Endothelial cell of umbilical vein (primary cell): ENCODE measurements at regions not wholly inside any gene's neighbourhood (a gene's known extent, or its start where the extent isn't known, plus 50 kb on each side); places are given as distances from the start of the nearest gene placed in this dataset.

Experiments used
- BruUV-seq: library from RNA; stranded (reverse); fragments of 400-500 nt; replicated peaks from 2 replicates; lab custom pipeline; 2021; lab: Mats Ljungman, UMichigan
- CTCF ChIA-PET: fragments of 300-600, 350-600 bp; sonication (Branson Sonifier 250); formaldehyde crosslinking; loops from one replicate; lab custom pipeline; 2021; ENCODE audit warnings: antibody characterized with exemption, inconsistent platforms; lab: Charles Lee
- POLR2A ChIA-PET: fragments of 300-600, 350-600 bp; sonication (Branson Sonifier 250); formaldehyde crosslinking; loops from one replicate; lab custom pipeline; 2021; ENCODE audit warnings: antibody characterized with exemption, inconsistent platforms; lab: Charles Lee
- DNase-seq: peaks from one replicate; pipeline ENCODE4 v3.0.0-alpha.2; 2011; ENCODE audit warnings: low read depth, low spot score
- FAIRE-seq: peaks from 2 replicates; lab custom pipeline; 2011; peaks lifted over from hg19 to GRCh38; lab: Jason Lieb, UNC
- H2AFZ ChIP-seq: 2 replicates; pipeline ENCODE4 v1.6.0; 2012; ENCODE audit warnings: low read depth, low read length, control low read depth, inconsistent platforms
- H3K27ac ChIP-seq: 2 replicates; pipeline ENCODE4 v1.5.1; 2011; ENCODE audit warnings: low read depth, mild to moderate bottlenecking, control low read depth, low read length, moderate library complexity; ENCODE audit not compliant: insufficient read depth
- H3K27me3 ChIP-seq, 2 experiments: 2 replicates each; pipeline versions ENCODE4 v1.6.0 to v1.6.1; 2011; ENCODE audit warnings: low read length in 2 of 2, mixed read lengths in 1 of 2; ENCODE audit not compliant: control insufficient read depth in 2 of 2, insufficient read depth in 2 of 2
- H3K36me3 ChIP-seq, 2 experiments: 2 replicates in 1 of 2; 3 replicates in 1 of 2; pipeline ENCODE4 v1.5.1; 2011; ENCODE audit warnings: low read length in 2 of 2, mild to moderate bottlenecking in 1 of 2, moderate library complexity in 1 of 2; ENCODE audit not compliant: control insufficient read depth in 2 of 2, insufficient read depth in 2 of 2; ENCODE audit errors: extremely low read depth in 1 of 2
- H3K4me1 ChIP-seq: 3 replicates; pipeline ENCODE4 v1.5.1; 2011; ENCODE audit warnings: mild to moderate bottlenecking, low read length; ENCODE audit not compliant: control insufficient read depth, insufficient read depth; ENCODE audit errors: extremely low read depth
- H3K4me2 ChIP-seq: 2 replicates; pipeline ENCODE4 v1.6.1; 2011; ENCODE audit warnings: low read length, control low read depth, mixed read lengths; ENCODE audit not compliant: insufficient read depth
- H3K4me3 ChIP-seq, 3 experiments: fragments of 200-600 bp in 1 of 3; sonication (generic), shearing (Covaris generic) in 1 of 3; replicated peaks in 1 of 3; 2 replicates each; pipeline ENCODE4 v1.5.1; 2011 to 2016; ENCODE audit warnings: control low read depth in 3 of 3, low read length in 3 of 3, mild to moderate bottlenecking in 2 of 3, inconsistent platforms in 1 of 3, low read depth in 1 of 3, moderate library complexity in 1 of 3; ENCODE audit not compliant: insufficient read depth in 1 of 3
- H3K79me2 ChIP-seq: 2 replicates; pipeline ENCODE4 v1.6.0; 2012; ENCODE audit warnings: low read length, inconsistent platforms; ENCODE audit not compliant: control insufficient read depth, insufficient read depth
- H3K9ac ChIP-seq: replicated peaks from 2 replicates; pipeline ENCODE3; 2011; ENCODE audit warnings: low read length, control low read depth; ENCODE audit not compliant: insufficient read depth; ENCODE audit errors: extremely low read depth
- H3K9me1 ChIP-seq: replicated peaks from 3 replicates; pipeline ENCODE4 v1.6.0; 2011; ENCODE audit warnings: mild to moderate bottlenecking, low read length; ENCODE audit not compliant: control insufficient read depth, insufficient read depth; ENCODE audit errors: extremely low read depth
- H3K9me3 ChIP-seq: replicated peaks from 2 replicates; pipeline ENCODE4 v1.5.1; 2012; ENCODE audit warnings: low read length, inconsistent platforms; ENCODE audit not compliant: control insufficient read depth, insufficient read depth
- H4K20me1 ChIP-seq: replicated peaks from 2 replicates; pipeline ENCODE3; 2011; ENCODE audit warnings: mild to moderate bottlenecking, low read length; ENCODE audit not compliant: control insufficient read depth, insufficient read depth; ENCODE audit errors: extremely low read depth
- CTCF ChIP-seq, 2 donors: IDR thresholded peaks; 1 replicate in 1 of 2; 2 replicates in 1 of 2; pipeline ENCODE4 v1.5.1; 2011; ENCODE audit warnings: low read length in 2 of 2, mild to moderate bottlenecking in 2 of 2, moderate library complexity in 2 of 2, control low read depth in 1 of 2, inconsistent platforms in 1 of 2, low read depth in 1 of 2; ENCODE audit not compliant: insufficient read depth in 1 of 2; ENCODE audit errors: extremely low read depth in 1 of 2
- EZH2 ChIP-seq: IDR thresholded peaks from 2 replicates; pipeline ENCODE4 v1.6.1; 2012; ENCODE audit warnings: borderline replicate concordance, low read depth, mild to moderate bottlenecking, moderate library complexity, low read length, inconsistent platforms; ENCODE audit not compliant: severe bottlenecking
- FOS ChIP-seq: IDR thresholded peaks from 2 replicates; pipeline ENCODE4 v1.6.1; 2011; ENCODE audit warnings: mild to moderate bottlenecking, low read length, moderate library complexity, borderline replicate concordance; ENCODE audit not compliant: insufficient read depth
- GATA2 ChIP-seq: IDR thresholded peaks from 2 replicates; pipeline ENCODE4 v1.7.0; 2011; ENCODE audit warnings: low read depth, mild to moderate bottlenecking, moderate library complexity, mixed read lengths, low read length; ENCODE audit not compliant: insufficient read length, insufficient read depth
- JUN ChIP-seq: IDR thresholded peaks from 2 replicates; pipeline ENCODE4 v1.6.1; 2011; ENCODE audit warnings: borderline replicate concordance, low read depth; ENCODE audit not compliant: insufficient read length, insufficient read depth
- MYC ChIP-seq: IDR thresholded peaks from one replicate; pipeline ENCODE4 v1.6.1; 2011; ENCODE audit warnings: mild to moderate bottlenecking, low read depth, low read length
- POLR2A ChIP-seq: IDR thresholded peaks from 2 replicates; pipeline ENCODE4 v1.6.1; 2012; ENCODE audit warnings: low read depth, mild to moderate bottlenecking, control low read depth, low read length
- POLR2AphosphoS5 ChIP-seq: IDR thresholded peaks from 2 replicates; pipeline ENCODE4 v1.6.1; 2012; ENCODE audit warnings: low read depth, mild to moderate bottlenecking, control low read depth, low read length, moderate library complexity; ENCODE audit not compliant: insufficient read depth
- dilution Hi-C: fragments of 300-500 bp; cut with MboI; formaldehyde crosslinking; loops from one replicate; pipeline ENCODE4 v1.15.0; 2019; ENCODE audit warnings: low sequenced_read_pairs; ENCODE audit not compliant: extremely low pct_ligation_motif_present
- intact Hi-C: fragments of 100-400 bp; cut with micrococcal nuclease; formaldehyde crosslinking; loops from one replicate; pipeline ENCODE4 v1.10.0; 2022
- TF ChIP-seq, protein P1 (sequence below): IDR thresholded peaks from 2 replicates; pipeline ENCODE4 v1.6.1; 2011; ENCODE audit not compliant: insufficient read depth, insufficient read length

DNA sequence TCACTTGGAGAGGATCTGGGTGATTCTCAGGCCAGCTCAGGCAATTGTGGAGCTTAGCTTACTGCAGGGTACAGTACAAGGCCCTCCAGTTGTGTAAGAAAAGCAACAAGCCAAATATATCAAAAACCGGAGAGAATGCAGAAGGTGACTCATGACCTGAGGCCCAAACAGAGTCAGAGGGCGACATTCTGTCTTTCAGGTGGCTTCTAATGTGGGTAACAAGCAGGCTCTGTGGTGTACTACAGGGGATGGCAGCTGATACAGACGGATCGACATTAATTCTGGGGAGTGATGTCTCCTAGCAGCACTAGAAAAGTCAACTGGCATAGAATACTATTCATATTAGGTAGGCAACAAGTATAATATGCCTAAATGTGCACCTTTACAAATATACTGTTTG is 219.5 kb upstream of the SOX11 start:
- DNase-seq: no peak
- no peaks in the 10 kb centered on the region for H3K36me3 ChIP-seq
- H3K27ac ChIP-seq: no peak overlapping the region
- H3K4me2 ChIP-seq: no peak overlapping the region
- ChIA-PET POLR2A (no interaction called here), CTCF (no interaction called here)
- no peaks in the 10 kb centered on the region for H3K79me2 ChIP-seq
- peaks cover 5% of the 10 kb centered on the region for H3K9me3 ChIP-seq
- BruUV-seq: no TSS peak
- no peak for TF ChIP-seq FOS
- no peak for TF ChIP-seq GATA2
- no peak for TF ChIP-seq POLR2AphosphoS5
- TF ChIP-seq POLR2A: no peak
- no peak for TF ChIP-seq CTCF (IDR thresholded peaks at IDR 0.05; ENCODE audit: extremely low read depth in 1 of 2, insufficient read depth in 1 of 2, low read depth in 1 of 2, low read length in 2 of 2)
- TF ChIP-seq MYC: no peak
- TF ChIP-seq EZH2: no peak
- TF ChIP-seq, protein P1, sequence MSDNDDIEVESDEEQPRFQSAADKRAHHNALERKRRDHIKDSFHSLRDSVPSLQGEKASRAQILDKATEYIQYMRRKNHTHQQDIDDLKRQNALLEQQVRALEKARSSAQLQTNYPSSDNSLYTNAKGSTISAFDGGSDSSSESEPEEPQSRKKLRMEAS: no peak
- TF ChIP-seq JUN: no peak
- H3K4me1 ChIP-seq: no peaks in the 10 kb centered on the region
- dilution Hi-C loops (no loop called here), intact Hi-C loops (no loop called here)
- no peaks in the 10 kb centered on the region for H3K9me1 ChIP-seq
- H2AFZ ChIP-seq: no peak overlapping the region
- FAIRE-seq: no peak
- no peak overlapping the region for H3K9ac ChIP-seq
- no peak overlapping the region for H3K4me3 ChIP-seq
- H3K27me3 ChIP-seq: no peaks in the 10 kb centered on the region
- no peaks in the 10 kb centered on the region for H4K20me1 ChIP-seq
